GM18505 (cell line): ENCODE measurements at regions not wholly inside any gene's neighbourhood (a gene's known extent, or its start where the extent isn't known, plus 50 kb on each side); places are given as distances from the start of the nearest gene placed in this dataset.

Experiments used
- ATAC-seq: cut with Tn5 transposase; IDR thresholded peaks from one replicate; pipeline ENCODE4 v1.9.1; 2021; ENCODE audit not compliant: unreplicated experiment
- POLR2A ChIP-seq: IDR thresholded peaks from 4 replicates; pipeline ENCODE4 v1.6.1; 2011; ENCODE audit warnings: borderline replicate concordance; ENCODE audit not compliant: insufficient read depth, insufficient read length; ENCODE audit errors: extremely low read depth

DNA sequence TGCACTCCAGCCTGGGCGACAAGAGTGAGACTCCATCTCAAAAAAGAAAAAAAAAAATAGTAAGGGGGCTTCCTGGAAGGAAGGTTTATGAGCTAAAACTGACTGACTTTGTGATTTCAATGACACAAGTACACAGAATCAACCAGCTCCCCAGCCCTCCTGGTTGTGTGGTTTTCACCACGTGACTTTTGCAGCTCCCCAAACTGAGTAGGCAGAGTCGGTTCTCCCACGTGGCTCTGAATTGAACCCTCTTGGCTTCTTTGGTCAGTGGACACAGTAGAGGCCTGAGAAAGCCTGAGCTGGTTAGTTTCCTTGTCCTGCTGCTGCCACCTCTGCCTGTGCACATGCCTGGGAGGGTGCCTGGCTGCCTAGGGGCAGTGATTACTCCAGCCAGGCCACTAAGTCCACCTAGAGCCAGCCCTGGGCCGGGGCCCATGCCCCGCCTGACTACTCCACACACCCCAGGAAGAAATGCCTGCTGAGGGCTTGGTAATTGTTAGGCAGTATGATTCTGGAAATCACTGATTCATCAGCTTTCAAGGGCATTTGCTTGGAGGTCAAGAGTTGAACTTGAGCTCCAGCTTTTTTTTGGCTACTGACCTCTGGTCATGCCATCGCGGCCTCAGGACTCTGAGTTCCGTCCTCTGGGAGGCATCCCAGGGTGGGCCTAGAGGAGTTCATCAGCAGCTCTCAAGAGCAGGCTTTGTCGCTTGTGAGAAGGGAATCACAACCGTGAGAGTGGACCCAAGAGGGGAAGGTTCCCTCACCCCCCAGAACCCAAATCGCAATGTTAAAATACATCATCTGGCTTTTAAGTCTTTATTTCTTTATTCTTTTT lies 431.9 kb upstream of the HS6ST1 start:
- ATAC-seq = no peak
- TF ChIP-seq POLR2A = no peak

DNA sequence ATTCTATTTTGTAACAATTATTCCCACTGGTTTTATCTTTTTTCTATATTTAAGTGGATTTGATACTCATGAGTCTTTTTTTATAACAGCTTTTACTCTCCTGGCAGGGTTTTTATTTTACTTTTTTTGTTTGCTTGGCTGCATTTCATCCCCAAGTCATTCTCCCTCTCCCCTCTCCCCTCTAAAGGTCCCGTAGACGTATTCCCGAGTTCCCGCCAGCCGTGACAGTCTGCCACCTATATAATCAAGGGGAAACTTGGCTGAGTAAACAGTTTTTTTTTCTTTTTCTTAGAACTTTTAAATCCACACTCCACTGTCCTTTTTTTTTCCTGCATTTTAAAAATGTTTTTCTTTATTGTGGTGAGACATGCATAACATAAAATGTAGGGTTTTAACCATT lies 433.1 kb upstream of the HS6ST1 start:
- ATAC-seq = no peak
- TF ChIP-seq POLR2A = no peak

GRCh38 chr2:128752691-128753263 lies 434.1 kb upstream of the HS6ST1 start:
- no peak for ATAC-seq
- no peak for TF ChIP-seq POLR2A

DNA sequence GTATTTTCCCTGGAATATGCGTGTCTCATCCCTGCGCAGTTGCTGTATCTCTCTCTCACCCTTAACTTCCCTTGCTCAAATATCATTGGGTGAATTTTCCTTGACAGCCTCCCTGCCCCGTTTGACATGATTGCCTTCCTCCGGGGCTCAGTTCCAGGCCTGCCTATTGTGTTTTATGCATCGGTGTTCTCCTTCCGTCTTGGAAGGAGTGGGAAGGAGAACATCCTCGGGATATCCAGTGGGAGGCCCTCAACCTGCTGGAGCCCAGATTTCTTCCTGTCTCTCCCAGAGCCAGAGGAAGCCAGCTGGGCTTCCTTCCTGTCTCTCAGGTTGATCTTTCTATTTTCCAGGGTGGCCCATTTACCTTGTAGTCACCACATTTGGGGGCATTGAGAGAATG lies 434.7 kb upstream of the HS6ST1 start:
- TF ChIP-seq POLR2A = no peak
- ATAC-seq = no peak

- no peak for ATAC-seq
- TF ChIP-seq POLR2A = no peak
Measured at GRCh38 chr2:128753800-128754199, 435.1 kb upstream of the HS6ST1 start.

DNA sequence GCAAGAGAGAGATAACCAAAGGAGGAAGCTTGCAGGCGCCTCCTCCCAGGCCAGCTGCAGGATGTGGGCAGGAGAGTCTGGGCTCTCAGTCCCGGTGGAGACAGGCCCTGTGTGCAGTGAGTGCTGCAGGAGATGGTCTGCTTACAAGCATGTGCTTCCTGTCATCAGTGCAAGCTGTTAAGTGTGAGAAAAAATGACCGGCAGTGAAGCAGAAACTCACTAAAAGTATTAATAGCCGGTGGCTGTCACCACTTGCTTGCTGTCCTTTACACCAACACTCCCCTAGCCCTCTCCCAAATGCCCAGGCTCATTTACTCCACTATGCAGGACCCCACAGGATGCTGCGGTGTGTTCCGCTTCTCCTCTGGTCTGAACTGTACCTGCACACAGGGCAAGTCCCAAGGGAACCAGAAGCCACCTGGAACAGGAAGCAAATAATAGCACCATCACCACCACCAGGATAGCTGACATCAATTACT lies 435.6 kb upstream of the HS6ST1 start:
- peak; percentile 97 for ATAC-seq
- no peak for TF ChIP-seq POLR2A

DNA sequence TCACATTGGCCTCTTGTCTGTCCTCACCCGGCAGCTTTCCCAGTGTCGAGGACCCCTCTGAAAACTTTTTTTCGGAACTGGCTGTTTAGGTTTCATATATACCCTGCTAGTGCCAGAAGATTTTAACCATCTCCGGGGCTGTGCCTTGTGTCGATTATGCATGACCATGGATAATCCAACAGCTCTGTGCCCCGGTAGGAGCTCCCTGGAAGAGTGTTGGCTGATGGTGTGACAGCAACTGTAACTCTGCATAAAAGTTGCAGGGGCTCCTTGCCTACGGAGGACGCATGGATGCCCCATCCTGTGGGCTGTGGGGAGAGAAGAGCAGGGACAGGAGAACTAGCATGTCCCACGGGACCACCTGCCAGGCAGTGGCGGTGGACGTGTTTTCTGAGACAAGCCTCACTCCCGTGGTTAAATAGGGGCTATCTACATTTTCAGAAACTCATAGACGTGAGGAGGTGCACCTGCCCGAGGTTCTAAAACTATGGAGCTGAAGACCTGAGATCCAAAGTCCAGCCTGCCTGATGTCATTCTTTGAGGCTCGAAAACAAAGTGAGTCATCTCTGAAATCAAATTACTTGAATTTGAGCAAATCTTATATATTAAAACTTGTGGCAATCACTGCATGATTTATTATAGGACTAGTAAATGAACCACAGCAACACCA lies 437.2 kb upstream of the HS6ST1 start:
- ATAC-seq = no peak
- TF ChIP-seq POLR2A = no peak

GRCh38 chr2:128756365-128756717 lies 437.7 kb upstream of the HS6ST1 start:
- ATAC-seq = no peak
- no peak for TF ChIP-seq POLR2A

- TF ChIP-seq POLR2A = no peak
- ATAC-seq = no peak
Measured at GRCh38 chr2:128765811-128766210, 447.1 kb upstream of the HS6ST1 start.

DNA sequence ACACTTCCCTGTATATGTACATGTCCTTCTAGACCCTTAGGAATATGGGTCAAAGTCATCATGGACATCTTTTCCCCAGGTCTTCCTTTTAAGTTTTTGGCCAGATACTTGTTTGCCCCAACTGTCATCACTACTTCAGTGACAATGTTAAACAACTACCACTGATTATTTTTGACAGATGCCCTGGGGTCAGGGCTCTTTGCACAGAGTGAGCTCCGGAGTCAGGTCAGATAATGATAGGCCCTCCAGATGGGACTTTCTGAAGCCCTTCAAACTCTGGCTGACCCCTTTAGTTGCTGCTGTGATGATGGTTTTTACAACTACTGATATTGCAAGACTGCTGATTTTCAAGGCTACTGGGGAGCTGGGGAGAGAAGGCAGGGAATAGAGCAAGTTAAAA lies 449.4 kb upstream of the HS6ST1 start:
- ATAC-seq = no peak
- TF ChIP-seq POLR2A = no peak

DNA sequence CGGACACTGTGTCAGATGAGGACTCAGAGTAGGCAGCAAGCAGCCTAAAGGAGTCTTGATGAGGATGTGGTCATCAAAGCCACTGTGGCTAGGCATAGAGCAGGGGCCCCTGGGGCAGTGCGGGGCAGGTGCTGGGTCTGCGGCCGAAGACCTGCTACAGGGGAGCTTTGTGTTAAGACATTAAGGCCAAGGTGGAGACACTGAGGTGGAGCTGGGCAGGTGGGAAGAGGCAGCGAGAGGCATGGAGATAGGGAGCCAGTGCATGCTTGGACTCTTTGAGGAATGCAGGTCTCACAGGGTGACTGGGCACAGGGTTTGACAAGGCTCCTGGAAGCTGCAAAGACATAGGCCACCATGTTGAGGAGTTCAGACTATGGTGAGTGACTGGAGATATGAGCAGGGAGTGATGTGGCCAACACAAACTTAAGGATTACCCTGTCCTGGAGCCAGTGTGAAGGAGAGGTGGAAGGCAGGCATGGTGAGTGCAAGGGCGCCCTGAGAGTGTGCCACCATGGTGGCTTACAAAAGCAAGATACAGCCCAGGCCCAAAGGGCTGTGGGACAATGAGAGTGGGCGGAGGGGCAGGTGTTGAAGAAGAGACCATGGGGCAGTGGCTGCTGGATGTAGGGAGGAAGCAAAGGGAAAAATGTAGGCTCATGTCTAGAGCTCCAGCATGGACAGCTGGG lies 450.9 kb upstream of the HS6ST1 start:
- ATAC-seq = no peak
- no peak for TF ChIP-seq POLR2A

DNA sequence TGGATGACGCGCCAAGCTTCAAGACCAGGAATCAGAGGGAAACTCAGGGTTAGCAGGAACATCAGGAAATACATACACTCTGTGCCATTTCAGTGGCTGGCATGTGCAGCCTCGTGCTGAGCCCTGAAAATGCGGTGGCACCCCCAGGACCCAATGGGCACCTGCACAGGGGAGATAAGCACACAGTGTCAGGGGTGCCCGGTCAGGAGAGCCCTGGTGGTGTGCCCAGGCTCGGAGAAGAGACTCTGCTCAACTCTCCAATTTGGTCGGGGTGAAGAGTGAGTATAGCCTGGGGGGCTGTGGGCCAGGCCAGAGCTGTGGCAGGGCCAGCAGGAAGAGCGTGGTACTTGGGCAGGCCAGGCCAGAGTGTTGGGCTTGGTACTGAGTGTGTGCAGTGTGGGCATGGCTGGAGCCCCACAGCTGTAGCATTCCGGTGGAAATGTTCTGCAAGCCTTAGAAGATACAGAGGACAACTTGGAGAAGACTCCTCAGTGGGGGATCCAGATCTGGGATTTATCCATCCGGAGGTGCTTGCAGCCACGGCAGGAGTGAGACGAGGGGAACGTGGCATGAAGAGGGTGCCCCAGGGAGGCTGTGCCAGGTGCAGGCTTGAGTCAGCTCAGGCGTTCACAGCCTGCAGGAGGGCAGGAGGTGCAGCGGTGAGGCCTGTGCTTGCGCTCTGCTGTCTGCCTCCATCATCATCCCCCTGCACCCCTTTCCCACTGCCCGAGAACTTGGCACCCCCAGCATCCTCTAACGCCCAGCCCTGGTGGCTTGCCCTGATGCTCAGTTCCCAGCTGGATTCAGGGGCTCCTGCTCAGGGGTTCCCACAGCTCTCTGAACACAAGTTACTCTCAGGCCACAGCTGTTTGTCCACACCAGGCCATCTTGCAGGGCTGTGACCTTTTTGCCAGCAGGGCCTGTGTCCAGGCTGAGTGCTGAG lies 451.7 kb upstream of the HS6ST1 start:
- no peak for ATAC-seq
- no peak for TF ChIP-seq POLR2A

GRCh38 chr2:128771401-128771800 lies 452.7 kb upstream of the HS6ST1 start:
- no peak for ATAC-seq
- TF ChIP-seq POLR2A = no peak

GRCh38 chr2:128772671-128773070 lies 454.0 kb upstream of the HS6ST1 start:
- no peak for TF ChIP-seq POLR2A
- no peak for ATAC-seq
